ENCODE measurements at regions not wholly inside any gene's neighbourhood (a gene's known extent, or its start where the extent isn't known, plus 50 kb on each side); places are given as distances from the start of the nearest gene placed in this dataset.
"Not testable (repeated sequence)": the region's sequence is repeated elsewhere in the genome, so short reads cannot be mapped to it uniquely, and the experiment has no call there.

DNA sequence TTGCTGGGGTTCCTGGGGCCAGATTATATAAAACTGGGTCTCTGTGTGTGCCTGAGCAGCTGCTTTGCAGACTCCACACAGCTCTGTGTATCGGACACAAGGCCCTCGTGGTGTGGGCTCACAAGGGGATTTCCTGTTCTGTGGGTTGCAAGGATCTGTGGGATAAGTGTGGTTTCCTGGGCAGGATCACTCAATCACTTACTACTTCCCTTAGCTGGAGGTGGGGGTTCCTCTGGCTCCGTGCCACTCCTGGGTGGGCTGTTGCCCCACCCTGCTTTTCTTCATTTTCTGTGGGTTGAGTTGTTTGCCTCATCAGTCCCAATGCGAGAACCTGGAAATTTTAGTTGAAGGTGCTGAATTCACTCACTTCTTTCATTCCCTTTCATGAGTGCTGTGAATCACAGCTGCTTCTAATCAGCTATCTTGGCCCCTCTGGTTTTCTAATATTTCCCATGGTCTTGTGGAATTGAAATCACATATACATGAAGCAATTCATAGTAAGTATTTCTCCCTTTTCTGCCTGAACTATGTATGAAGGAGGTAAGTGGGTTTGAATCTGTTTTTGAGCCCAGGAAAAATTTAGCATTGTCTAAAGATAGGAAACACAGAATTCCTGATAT lies 196.3 kb downstream of the DCDC2C start:
- Histone ChIP-seq H3K9me3 (peaks cover 0 to 4% (median 0%) of the 10 kb centered on the region in 3 donors), H3K36me3 (no peaks in the 10 kb centered on the region), H3K27me3 (no peaks in the 10 kb centered on the region), H3K27ac (no peak overlapping the region), H3K4me3 (no peak overlapping the region), H3K4me1 (no peaks in the 10 kb centered on the region)
- intact Hi-C loops (cut with DNase I; ENCODE audit: low total_unique reads), result no loop called here
- TF ChIP-seq, protein P1, sequence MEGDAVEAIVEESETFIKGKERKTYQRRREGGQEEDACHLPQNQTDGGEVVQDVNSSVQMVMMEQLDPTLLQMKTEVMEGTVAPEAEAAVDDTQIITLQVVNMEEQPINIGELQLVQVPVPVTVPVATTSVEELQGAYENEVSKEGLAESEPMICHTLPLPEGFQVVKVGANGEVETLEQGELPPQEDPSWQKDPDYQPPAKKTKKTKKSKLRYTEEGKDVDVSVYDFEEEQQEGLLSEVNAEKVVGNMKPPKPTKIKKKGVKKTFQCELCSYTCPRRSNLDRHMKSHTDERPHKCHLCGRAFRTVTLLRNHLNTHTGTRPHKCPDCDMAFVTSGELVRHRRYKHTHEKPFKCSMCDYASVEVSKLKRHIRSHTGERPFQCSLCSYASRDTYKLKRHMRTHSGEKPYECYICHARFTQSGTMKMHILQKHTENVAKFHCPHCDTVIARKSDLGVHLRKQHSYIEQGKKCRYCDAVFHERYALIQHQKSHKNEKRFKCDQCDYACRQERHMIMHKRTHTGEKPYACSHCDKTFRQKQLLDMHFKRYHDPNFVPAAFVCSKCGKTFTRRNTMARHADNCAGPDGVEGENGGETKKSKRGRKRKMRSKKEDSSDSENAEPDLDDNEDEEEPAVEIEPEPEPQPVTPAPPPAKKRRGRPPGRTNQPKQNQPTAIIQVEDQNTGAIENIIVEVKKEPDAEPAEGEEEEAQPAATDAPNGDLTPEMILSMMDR (IDR thresholded peaks at IDR 0.05), result no peak
- no peak for DNase-seq

DNA sequence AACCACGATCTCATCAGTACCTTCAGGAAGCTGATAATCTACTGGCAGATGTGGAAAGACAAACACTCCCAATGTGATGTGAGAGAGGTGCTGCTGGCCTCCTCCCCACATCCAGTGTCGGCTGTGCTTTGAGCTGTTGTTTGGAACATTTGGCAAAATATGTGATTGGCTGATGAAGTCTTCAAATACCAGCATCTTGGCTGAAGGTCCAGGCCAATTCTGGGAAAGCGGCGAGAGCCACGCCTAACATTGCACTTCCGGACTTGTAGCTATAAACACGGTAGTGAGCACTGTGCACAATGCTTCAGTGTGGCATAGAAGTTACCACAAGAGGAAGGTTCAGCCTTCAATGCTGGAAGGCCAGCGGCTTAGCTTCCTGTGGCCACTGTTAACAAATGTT lies 198.8 kb downstream of the DCDC2C start:
- intact Hi-C loops (cut with DNase I; ENCODE audit: low total_unique reads), result no loop called here
- Histone ChIP-seq H3K36me3 (no peaks in the 10 kb centered on the region), H3K9me3 (peaks cover 0 to 4% (median 0%) of the 10 kb centered on the region in 3 donors), H3K27me3 (no peaks in the 10 kb centered on the region), H3K4me3 (no peak overlapping the region), H3K27ac (no peak overlapping the region), H3K4me1 (no peaks in the 10 kb centered on the region)
- no peak for DNase-seq
- TF ChIP-seq, protein P1 (IDR thresholded peaks at IDR 0.05), result no peak

DNA sequence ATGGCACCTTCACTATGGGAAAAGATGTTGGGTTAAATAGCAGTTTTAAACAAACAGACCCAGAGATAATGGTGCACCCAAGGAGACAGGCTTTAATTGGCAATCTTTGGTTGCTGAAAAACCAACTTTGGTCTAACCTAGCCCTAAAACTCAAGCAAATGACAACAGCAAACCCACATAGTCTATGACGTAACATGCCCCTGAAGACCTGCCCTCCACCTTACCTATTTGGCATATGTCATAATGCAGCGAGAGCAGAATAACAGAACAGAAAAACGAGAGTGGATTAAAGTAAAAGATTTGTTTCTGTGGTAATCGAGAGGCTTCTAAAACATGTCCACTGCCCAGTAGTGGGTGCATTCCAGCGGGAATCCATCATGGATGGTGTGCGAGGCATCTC lies 200.7 kb downstream of the DCDC2C start:
- no peak overlapping the region for H3K4me3 ChIP-seq
- no peak overlapping the region for H3K27ac ChIP-seq
- H3K9me3 ChIP-seq, result peaks cover 0 to 10% (median 0%) of the 10 kb centered on the region in 3 donors
- no peaks in the 10 kb centered on the region for H3K4me1 ChIP-seq
- H3K36me3 ChIP-seq, result no peaks in the 10 kb centered on the region
- intact Hi-C loops (cut with DNase I; ENCODE audit: low total_unique reads), result no loop called here
- DNase-seq, result no peak
- no peaks in the 10 kb centered on the region for H3K27me3 ChIP-seq
- TF ChIP-seq, protein P1 (IDR thresholded peaks at IDR 0.05), result no peak

DNA sequence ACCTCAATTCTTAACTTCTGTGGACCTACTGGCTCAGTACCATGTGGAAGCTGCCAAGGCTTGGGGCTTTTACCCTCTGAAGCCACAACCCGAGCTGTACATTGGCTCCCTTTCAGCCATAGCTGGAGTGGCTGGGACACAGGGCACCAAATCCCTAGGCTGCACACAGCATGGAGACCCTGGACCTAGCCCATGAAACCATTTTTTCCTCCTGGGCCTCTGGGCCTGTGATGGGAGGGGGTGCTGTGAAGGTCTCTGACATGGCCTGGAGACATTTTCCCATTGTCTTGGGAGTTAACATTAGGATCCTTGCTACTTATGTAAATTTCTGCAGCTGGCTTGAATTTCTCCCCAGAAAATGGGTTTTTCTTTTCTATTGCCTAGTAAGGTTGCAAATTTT lies 205.1 kb downstream of the DCDC2C start:
- DNase-seq; H3K4me3 ChIP-seq; H3K27me3 ChIP-seq; H3K36me3 ChIP-seq; H3K27ac ChIP-seq; H3K4me1 ChIP-seq; intact Hi-C loops (cut with DNase I; ENCODE audit: low total_unique reads); H3K9me3 ChIP-seq: not testable (repeated sequence)

DNA sequence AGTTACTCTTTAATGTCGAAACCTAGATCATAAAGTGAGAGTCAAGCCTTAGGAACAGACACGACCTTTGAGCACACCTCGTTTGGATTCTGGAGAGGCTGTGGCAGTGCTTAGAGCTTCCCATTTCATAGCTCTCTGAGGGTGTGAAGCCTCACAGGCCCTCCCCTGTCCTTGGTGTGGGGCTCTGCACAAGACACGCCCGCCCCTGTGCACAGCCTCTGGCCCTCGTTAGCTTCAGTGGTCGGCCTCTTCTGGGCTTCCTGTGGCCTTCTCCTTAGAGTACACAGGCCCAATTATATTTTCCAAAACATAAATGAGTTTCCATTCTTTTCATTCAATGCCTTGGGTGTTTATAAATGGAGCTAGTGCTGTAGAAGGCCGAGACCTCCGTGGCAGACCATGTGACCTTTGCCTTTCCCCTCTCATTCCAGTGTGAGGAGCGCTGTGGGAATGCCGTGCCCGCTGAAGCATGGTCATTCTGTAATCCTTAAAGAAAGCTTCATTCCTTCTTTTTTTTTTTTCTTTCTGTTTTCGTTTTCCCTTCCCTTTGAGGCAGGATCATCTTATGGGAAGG lies 208.6 kb downstream of the DCDC2C start:
- H3K36me3 ChIP-seq, result no peaks in the 10 kb centered on the region
- peaks cover 0 to 10% (median 0%) of the 10 kb centered on the region in 3 donors for H3K9me3 ChIP-seq
- intact Hi-C loops (cut with DNase I; ENCODE audit: low total_unique reads), result no loop called here
- no peak overlapping the region for H3K27ac ChIP-seq
- H3K27me3 ChIP-seq, result no peaks in the 10 kb centered on the region
- H3K4me3 ChIP-seq, result no peak overlapping the region
- no peaks in the 10 kb centered on the region for H3K4me1 ChIP-seq
- TF ChIP-seq, protein P1 (IDR thresholded peaks at IDR 0.05), result no peak
- DNase-seq, result no peak

DNA sequence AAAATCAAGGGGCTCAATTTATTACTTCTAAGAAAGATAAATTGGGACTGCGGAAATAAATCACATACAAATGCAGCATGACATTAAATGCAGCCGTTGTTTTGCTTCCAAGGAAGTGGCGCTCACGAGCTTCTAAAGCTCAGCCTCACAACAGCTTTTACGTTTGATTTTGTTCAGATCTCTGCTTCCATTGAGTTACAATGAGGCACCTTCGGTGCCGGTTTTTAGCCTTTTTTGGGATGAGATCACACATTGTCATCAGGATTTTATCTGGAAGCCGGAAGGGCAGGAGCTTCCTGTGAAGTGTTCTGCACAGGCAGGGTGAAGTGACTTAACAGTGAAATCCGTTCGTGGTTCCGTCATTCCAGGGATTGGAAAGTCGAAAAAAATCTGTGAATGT lies 209.8 kb downstream of the DCDC2C start:
- TF ChIP-seq, protein P1 (IDR thresholded peaks at IDR 0.05), result no peak
- Histone ChIP-seq H3K4me3 (no peak overlapping the region), H3K27me3 (no peaks in the 10 kb centered on the region), H3K4me1 (no peaks in the 10 kb centered on the region), H3K36me3 (no peaks in the 10 kb centered on the region), H3K9me3 (peaks cover 0 to 7% (median 0%) of the 10 kb centered on the region in 3 donors), H3K27ac (no peak overlapping the region)
- intact Hi-C loops (cut with DNase I; ENCODE audit: low total_unique reads), result no loop called here
- DNase-seq, result no peak
